ENCODE measurements at regions not wholly inside any gene's neighbourhood (a gene's known extent, or its start where the extent isn't known, plus 50 kb on each side); places are given as distances from the start of the nearest gene placed in this dataset.

- DNase-seq (ENCODE audit: low read depth), result no peak
Observed at GRCh38 chr13:33515146-33515545, 229.6 kb upstream of the STARD13 start.

GRCh38 chr13:33518452-33518851 is 232.9 kb upstream of the STARD13 start:
- DNase-seq (ENCODE audit: low read depth), result no peak

- no peak for DNase-seq (ENCODE audit: low read depth)
Observed at GRCh38 chr13:33519561-33520467, 234.3 kb upstream of the STARD13 start.

GRCh38 chr13:33520468-33520839 is 234.9 kb upstream of the STARD13 start:
- DNase-seq (ENCODE audit: low read depth), result no peak

- DNase-seq (ENCODE audit: low read depth), result no peak
Observed at GRCh38 chr13:33524086-33524485, 238.5 kb upstream of the STARD13 start.

GRCh38 chr13:33525763-33526162 is 240.2 kb upstream of the STARD13 start:
- DNase-seq (ENCODE audit: low read depth), result no peak

GRCh38 chr13:33526718-33527117 is 241.2 kb upstream of the STARD13 start:
- DNase-seq (ENCODE audit: low read depth), result no peak

- DNase-seq (ENCODE audit: low read depth), result no peak
Observed at GRCh38 chr13:33528896-33529295, 243.3 kb upstream of the STARD13 start.

- no peak for DNase-seq (ENCODE audit: low read depth)
Observed at GRCh38 chr13:33531484-33531883, 245.9 kb upstream of the STARD13 start.

- DNase-seq (ENCODE audit: low read depth), result no peak
Observed at GRCh38 chr13:33535061-33535460, 249.5 kb upstream of the STARD13 start.

- no peak for DNase-seq (ENCODE audit: low read depth)
Observed at GRCh38 chr13:33536601-33537000, 251.0 kb upstream of the STARD13 start.

GRCh38 chr13:33537026-33537425 is 251.5 kb upstream of the STARD13 start:
- DNase-seq (ENCODE audit: low read depth), result no peak

GRCh38 chr13:33537676-33538075 is 252.1 kb upstream of the STARD13 start:
- no peak for DNase-seq (ENCODE audit: low read depth)

GRCh38 chr13:33541456-33541855 is 255.9 kb upstream of the STARD13 start:
- DNase-seq (ENCODE audit: low read depth), result no peak

- DNase-seq (ENCODE audit: low read depth), result no peak
Observed at GRCh38 chr13:33541962-33542308, 256.4 kb upstream of the STARD13 start.

- DNase-seq (ENCODE audit: low read depth), result peak; percentile 99
Observed at GRCh38 chr13:33542309-33543088, 256.9 kb upstream of the STARD13 start.

- DNase-seq (ENCODE audit: low read depth), result no peak
Observed at GRCh38 chr13:33543089-33543459, 257.5 kb upstream of the STARD13 start.

GRCh38 chr13:33543631-33544265 is 258.2 kb upstream of the STARD13 start:
- DNase-seq (ENCODE audit: low read depth), result no peak

- no peak for DNase-seq (ENCODE audit: low read depth)
Observed at GRCh38 chr13:33544308-33544707, 258.8 kb upstream of the STARD13 start.

- DNase-seq (ENCODE audit: low read depth), result no peak
Observed at GRCh38 chr13:33545492-33545891, 259.9 kb upstream of the STARD13 start.

- no peak for DNase-seq (ENCODE audit: low read depth)
Observed at GRCh38 chr13:33547035-33547434, 261.5 kb upstream of the STARD13 start.

- no peak for DNase-seq (ENCODE audit: low read depth)
Observed at GRCh38 chr13:33548069-33548468, 262.5 kb upstream of the STARD13 start.

GRCh38 chr13:33550276-33550675 is 264.7 kb upstream of the STARD13 start:
- no peak for DNase-seq (ENCODE audit: low read depth)
